Hypothalamus (tissue), 51 donors: ENCODE measurements at regions not wholly inside any gene's neighbourhood (a gene's known extent, or its start where the extent isn't known, plus 50 kb on each side); places are given as distances from the start of the nearest gene placed in this dataset.
"Not testable (repeated sequence)": the region's sequence is repeated elsewhere in the genome, so short reads cannot be mapped to it uniquely, and the experiment has no call there.

Source experiments
- DNase-seq, 51 donors: peaks; one replicate each; lab custom pipeline; 2025; lab: John Stamatoyannopoulos, UW

GRCh38 chr4:131683314-131683713 is 1465.8 kb upstream of the PCDH10 start:
- not testable (repeated sequence) for DNase-seq

GRCh38 chr4:131721883-131722282 is 1427.2 kb upstream of the PCDH10 start:
- DNase-seq, result no peak

DNA sequence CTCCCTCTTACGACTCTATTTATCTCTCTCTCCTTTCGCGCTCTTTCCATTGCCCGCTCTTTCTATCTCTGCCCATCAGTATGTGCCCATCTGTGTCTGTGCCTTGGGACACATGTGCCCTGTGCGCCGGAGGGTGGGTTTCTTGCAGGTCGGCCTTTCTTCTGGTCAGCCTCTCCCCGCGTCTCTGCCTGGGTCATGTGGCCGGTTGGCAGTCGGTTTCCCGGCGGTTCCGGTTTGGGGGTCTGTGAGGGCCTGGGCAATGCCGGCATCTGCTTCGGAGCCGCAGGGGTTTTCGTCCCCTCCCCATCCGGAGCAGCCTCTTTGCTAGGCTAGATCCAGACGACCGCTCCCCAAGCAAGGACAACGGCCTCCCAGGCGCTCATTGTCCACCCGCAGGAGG is 1426.0 kb upstream of the PCDH10 start:
- not testable (repeated sequence) for DNase-seq

- DNase-seq, result peak in 26 of 51 donors; percentile 0 to 73 (median 24)
Measured at GRCh38 chr4:131724847-131725246, 1424.2 kb upstream of the PCDH10 start.

- not testable (repeated sequence) for DNase-seq
Measured at GRCh38 chr4:131725521-131725920, 1423.6 kb upstream of the PCDH10 start.

DNA sequence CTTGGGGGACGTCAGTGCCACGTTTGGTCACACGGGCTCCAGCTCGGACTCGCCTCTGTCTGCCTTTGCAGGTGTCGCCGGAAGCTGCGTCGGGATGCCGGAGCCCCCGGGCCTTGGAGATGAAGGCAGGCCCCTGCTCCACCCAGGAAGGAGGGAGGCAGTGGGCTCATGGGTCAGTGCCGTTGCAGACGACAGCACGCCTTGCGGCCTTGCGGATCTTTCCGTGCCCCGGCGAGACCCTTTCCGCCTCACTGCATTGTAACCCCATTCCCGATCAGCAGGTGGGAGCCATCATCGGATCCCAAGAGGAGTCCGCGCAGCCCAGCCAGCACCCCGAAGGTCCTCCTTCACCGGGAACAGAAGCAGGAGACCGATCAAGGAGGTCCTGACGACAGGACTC is 1422.2 kb upstream of the PCDH10 start:
- DNase-seq, result not testable (repeated sequence)

GRCh38 chr4:131727418-131727817 is 1421.7 kb upstream of the PCDH10 start:
- not testable (repeated sequence) for DNase-seq

DNA sequence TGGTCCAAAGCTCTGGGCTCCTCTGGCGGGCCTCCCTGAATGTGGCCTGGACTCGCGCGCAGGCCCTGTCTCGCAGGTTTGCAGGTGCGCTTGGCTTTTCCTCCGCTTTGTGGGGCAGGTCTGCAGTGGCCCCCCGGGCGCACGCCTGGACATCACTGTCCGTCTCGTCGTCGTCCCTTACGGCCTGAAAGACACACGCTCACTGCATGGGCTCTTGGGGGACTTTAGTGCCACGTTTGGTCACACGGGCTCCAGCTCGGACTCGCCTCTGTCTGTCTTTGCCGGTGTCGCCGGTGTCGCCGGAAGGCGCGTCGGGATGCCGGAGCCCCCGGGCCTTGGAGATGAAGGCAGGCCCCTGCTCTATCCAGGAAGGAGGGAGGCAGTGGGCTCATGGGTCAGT is 1419.9 kb upstream of the PCDH10 start:
- not testable (repeated sequence) for DNase-seq

DNA sequence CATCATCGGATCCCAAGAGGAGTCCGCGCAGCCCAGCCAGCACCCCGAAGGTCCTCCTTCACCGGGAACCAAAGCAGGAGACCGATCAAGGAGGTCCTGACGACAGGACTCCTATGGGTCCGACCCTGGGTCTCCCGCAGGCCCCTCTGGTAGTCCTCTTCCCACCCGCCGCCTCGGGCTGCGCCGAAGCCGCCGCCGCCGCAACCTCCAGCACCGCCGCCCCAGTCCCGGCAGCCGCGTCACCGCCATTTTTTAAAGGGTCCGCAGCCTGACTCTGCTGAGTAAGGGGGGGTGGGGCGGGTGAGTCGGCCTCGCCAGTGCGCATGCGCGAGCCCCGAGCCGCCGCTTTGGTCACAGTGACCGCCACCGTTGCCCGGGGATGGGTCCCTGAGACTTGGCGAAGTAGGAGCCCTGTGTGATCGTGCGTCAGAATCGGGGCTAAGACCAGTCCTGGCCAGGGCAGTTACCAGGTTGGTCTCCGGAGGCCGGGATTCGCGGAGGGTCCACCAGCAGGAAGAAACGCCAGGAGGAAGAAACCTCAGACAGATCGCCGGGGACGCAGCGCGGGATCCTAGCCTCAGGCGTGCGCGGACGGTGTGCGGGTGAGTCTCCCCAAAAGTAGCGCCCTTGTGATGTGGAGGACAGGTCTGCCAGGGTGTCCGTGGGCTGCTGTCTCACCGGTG is 1419.2 kb upstream of the PCDH10 start:
- DNase-seq, result not testable (repeated sequence)

GRCh38 chr4:131730574-131730973 is 1418.5 kb upstream of the PCDH10 start:
- not testable (repeated sequence) for DNase-seq

- not testable (repeated sequence) for DNase-seq
Measured at GRCh38 chr4:131732034-131732630, 1417.0 kb upstream of the PCDH10 start.

GRCh38 chr4:131734321-131734720 is 1414.8 kb upstream of the PCDH10 start:
- not testable (repeated sequence) for DNase-seq

- DNase-seq, result not testable (repeated sequence)
Measured at GRCh38 chr4:131734851-131735385, 1414.2 kb upstream of the PCDH10 start.

GRCh38 chr4:131738991-131739390 is 1410.1 kb upstream of the PCDH10 start:
- not testable (repeated sequence) for DNase-seq

DNA sequence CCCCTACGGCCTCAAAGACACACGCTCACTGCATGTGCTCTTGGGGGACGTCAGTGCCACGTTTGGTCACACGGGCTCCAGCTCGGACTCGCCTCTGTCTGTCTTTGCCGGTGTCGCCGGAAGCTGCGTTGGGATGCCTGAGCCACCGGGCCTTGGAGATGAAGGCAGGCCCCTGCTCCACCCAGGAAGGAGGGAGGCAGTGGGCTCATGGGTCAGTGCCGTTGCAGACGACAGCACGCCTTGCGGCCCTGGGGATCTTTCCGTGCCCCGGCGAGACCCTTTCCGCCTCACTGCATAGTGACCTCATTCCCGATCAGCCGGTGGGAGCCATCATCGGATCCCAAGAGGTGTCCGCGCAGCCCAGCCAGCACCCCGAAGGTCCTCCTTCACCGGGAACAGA is 1407.3 kb upstream of the PCDH10 start:
- DNase-seq, result not testable (repeated sequence)

- DNase-seq, result peak in 1 of 51 donors; percentile 19
Measured at GRCh38 chr4:131742536-131743205, 1406.4 kb upstream of the PCDH10 start.

- not testable (repeated sequence) for DNase-seq
Measured at GRCh38 chr4:131743348-131743747, 1405.7 kb upstream of the PCDH10 start.

GRCh38 chr4:131747203-131747602 is 1401.9 kb upstream of the PCDH10 start:
- DNase-seq, result not testable (repeated sequence)

GRCh38 chr4:131749224-131749623 is 1399.9 kb upstream of the PCDH10 start:
- DNase-seq, result not testable (repeated sequence)

GRCh38 chr4:131750006-131750405 is 1399.1 kb upstream of the PCDH10 start:
- peak in 6 of 51 donors; percentile 9 to 36 (median 19) for DNase-seq

GRCh38 chr4:131750469-131750868 is 1398.6 kb upstream of the PCDH10 start:
- DNase-seq, result not testable (repeated sequence)
